SJCRH30 (cell line): ENCODE measurements at regions not wholly inside any gene's neighbourhood (a gene's known extent, or its start where the extent isn't known, plus 50 kb on each side); places are given as distances from the start of the nearest gene placed in this dataset.
"Not testable (repeated sequence)": the region's sequence is repeated elsewhere in the genome, so short reads cannot be mapped to it uniquely, and the experiment has no call there.

ENCODE experiments used
- DNase-seq, 2 experiments: peaks; one replicate each; pipeline ENCODE4 v3.0.0-alpha.2; 2015 to 2020
- H3K27ac ChIP-seq: fragments of 250-450 bp; sonication (Bioruptor Pico); 2 replicates; pipeline ENCODE4 v1.5.1; 2020; ENCODE audit warnings: mild to moderate bottlenecking, moderate library complexity
- H3K27me3 ChIP-seq: fragments of 250-450 bp; sonication (Bioruptor Pico); 2 replicates; pipeline ENCODE4 v1.5.1; 2020; ENCODE audit warnings: mild to moderate bottlenecking, moderate library complexity
- H3K36me3 ChIP-seq: fragments of 250-450 bp; sonication (Bioruptor Pico); 2 replicates; pipeline ENCODE4 v1.5.1; 2020; ENCODE audit warnings: mild to moderate bottlenecking, moderate library complexity
- H3K4me1 ChIP-seq: fragments of 250-450 bp; sonication (Bioruptor Pico); 2 replicates; pipeline ENCODE4 v1.5.1; 2020; ENCODE audit warnings: mild to moderate bottlenecking, moderate library complexity
- H3K4me3 ChIP-seq: fragments of 250-450 bp; sonication (Bioruptor Pico); 2 replicates; pipeline ENCODE4 v1.5.1; 2020; ENCODE audit warnings: mild to moderate bottlenecking, moderate library complexity
- H3K9me3 ChIP-seq: fragments of 250-450 bp; sonication (Bioruptor Pico); replicated peaks from 2 replicates; pipeline ENCODE4 v1.5.1; 2020; ENCODE audit warnings: mild to moderate bottlenecking, moderate library complexity

GRCh38 chr3:105959851-105960250, 91.0 kb upstream of the CBLB start:
- Histone ChIP-seq H3K9me3 (no peaks in the 10 kb centered on the region), H3K36me3 (no peaks in the 10 kb centered on the region), H3K27ac (no peak overlapping the region), H3K4me3 (no peak overlapping the region), H3K4me1 (peaks cover 4% of the 10 kb centered on the region), H3K27me3 (no peaks in the 10 kb centered on the region)
- no peak for DNase-seq

GRCh38 chr3:105960381-105960780, 91.6 kb upstream of the CBLB start:
- Histone ChIP-seq H3K36me3 (no peaks in the 10 kb centered on the region), H3K4me1 (peaks cover 4% of the 10 kb centered on the region), H3K27me3 (no peaks in the 10 kb centered on the region), H3K9me3 (no peaks in the 10 kb centered on the region), H3K27ac (no peak overlapping the region), H3K4me3 (no peak overlapping the region)
- no peak for DNase-seq

- Histone ChIP-seq H3K27ac (no peak overlapping the region), H3K27me3 (no peaks in the 10 kb centered on the region), H3K4me3 (no peak overlapping the region), H3K36me3 (no peaks in the 10 kb centered on the region), H3K9me3 (no peaks in the 10 kb centered on the region), H3K4me1 (no peaks in the 10 kb centered on the region; the same call in 1 of the 2 replicates)
- no peak for DNase-seq
Measured at GRCh38 chr3:105963161-105963560, 94.3 kb upstream of the CBLB start.

- Histone ChIP-seq H3K9me3 (no peaks in the 10 kb centered on the region), H3K36me3 (no peaks in the 10 kb centered on the region), H3K27me3 (no peaks in the 10 kb centered on the region), H3K4me1 (no peaks in the 10 kb centered on the region), H3K4me3 (no peak overlapping the region), H3K27ac (no peak overlapping the region)
- DNase-seq: no peak
Measured at GRCh38 chr3:105965384-105965783, 96.6 kb upstream of the CBLB start.

- H3K27ac ChIP-seq: no peak overlapping the region
- DNase-seq: no peak
- H3K36me3 ChIP-seq: no peaks in the 10 kb centered on the region
- peaks cover 2% of the 10 kb centered on the region for H3K9me3 ChIP-seq
- H3K27me3 ChIP-seq: no peaks in the 10 kb centered on the region
- H3K4me1 ChIP-seq: no peaks in the 10 kb centered on the region
- no peak overlapping the region for H3K4me3 ChIP-seq
Measured at GRCh38 chr3:105967117-105967516, 98.3 kb upstream of the CBLB start.

- Histone ChIP-seq H3K9me3 (peaks cover 5% of the 10 kb centered on the region), H3K36me3 (no peaks in the 10 kb centered on the region), H3K27ac (no peak overlapping the region), H3K4me1 (no peaks in the 10 kb centered on the region), H3K27me3 (no peaks in the 10 kb centered on the region), H3K4me3 (no peak overlapping the region)
- no peak for DNase-seq
Measured at GRCh38 chr3:105970283-105970682, 101.5 kb upstream of the CBLB start.

- peaks cover 5% of the 10 kb centered on the region for H3K9me3 ChIP-seq
- no peaks in the 10 kb centered on the region for H3K27me3 ChIP-seq
- H3K4me3 ChIP-seq: no peak overlapping the region
- DNase-seq: no peak
- H3K27ac ChIP-seq: no peak overlapping the region
- no peaks in the 10 kb centered on the region for H3K36me3 ChIP-seq
- H3K4me1 ChIP-seq: no peaks in the 10 kb centered on the region
Measured at GRCh38 chr3:105972069-105972468, 103.3 kb upstream of the CBLB start.

GRCh38 chr3:105974381-105974780, 105.6 kb upstream of the CBLB start:
- Histone ChIP-seq H3K36me3 (no peaks in the 10 kb centered on the region), H3K9me3 (peaks cover 5% of the 10 kb centered on the region), H3K4me1 (no peaks in the 10 kb centered on the region), H3K4me3 (no peak overlapping the region), H3K27me3 (no peaks in the 10 kb centered on the region), H3K27ac (no peak overlapping the region)
- DNase-seq: no peak

GRCh38 chr3:105976196-105976595, 107.4 kb upstream of the CBLB start:
- DNase-seq: no peak
- no peaks in the 10 kb centered on the region for H3K4me1 ChIP-seq
- H3K36me3 ChIP-seq: no peaks in the 10 kb centered on the region
- H3K27me3 ChIP-seq: no peaks in the 10 kb centered on the region
- H3K9me3 ChIP-seq: peaks cover 5% of the 10 kb centered on the region
- no peak overlapping the region for H3K4me3 ChIP-seq
- H3K27ac ChIP-seq: no peak overlapping the region

GRCh38 chr3:105979961-105980360, 111.1 kb upstream of the CBLB start:
- Histone ChIP-seq H3K9me3 (no peaks in the 10 kb centered on the region; the same call in 1 of the 2 replicates), H3K4me1 (peaks cover 4% of the 10 kb centered on the region), H3K27ac (no peak overlapping the region), H3K27me3 (no peaks in the 10 kb centered on the region), H3K36me3 (no peaks in the 10 kb centered on the region), H3K4me3 (no peak overlapping the region)
- DNase-seq: no peak

- no peaks in the 10 kb centered on the region for H3K36me3 ChIP-seq
- peak in 1 of 2 experiments; percentile 44 for DNase-seq
- H3K4me3 ChIP-seq: no peak overlapping the region
- H3K4me1 ChIP-seq: peaks cover 8% of the 10 kb centered on the region
- no peak overlapping the region for H3K27ac ChIP-seq
- H3K27me3 ChIP-seq: no peaks in the 10 kb centered on the region
- no peaks in the 10 kb centered on the region; the same call in 1 of the 2 replicates for H3K9me3 ChIP-seq
Measured at GRCh38 chr3:105982207-105982606, 113.4 kb upstream of the CBLB start.

- Histone ChIP-seq H3K4me1 (peaks cover 8% of the 10 kb centered on the region), H3K9me3 (no peaks in the 10 kb centered on the region; the same call in 1 of the 2 replicates)
- DNase-seq: peak in 1 of 2 experiments; percentile 13
Measured at GRCh38 chr3:105984837-105985236, 116.0 kb upstream of the CBLB start.

GRCh38 chr3:105986343-105986742, 117.5 kb upstream of the CBLB start:
- not testable (repeated sequence) for H3K4me3 ChIP-seq, DNase-seq

More at GRCh38 chr3:105984837-105985236, 116.0 kb upstream of the CBLB start:
- H3K27me3 ChIP-seq: no peaks in the 10 kb centered on the region
- H3K4me3 ChIP-seq: no peak overlapping the region
- H3K27ac ChIP-seq: no peak overlapping the region
- no peaks in the 10 kb centered on the region for H3K36me3 ChIP-seq

GRCh38 chr3:105987809-105988208, 119.0 kb upstream of the CBLB start:
- Histone ChIP-seq H3K27me3 (no peaks in the 10 kb centered on the region), H3K36me3 (no peaks in the 10 kb centered on the region), H3K9me3 (no peaks in the 10 kb centered on the region; the same call in none of the 2 replicates), H3K27ac (no peak overlapping the region), H3K4me1 (peaks cover 8% of the 10 kb centered on the region; the same call in 1 of the 2 replicates), H3K4me3 (no peak overlapping the region)
- no peak for DNase-seq

More at GRCh38 chr3:105986343-105986742, 117.5 kb upstream of the CBLB start:
- H3K4me1 ChIP-seq, H3K27ac ChIP-seq, H3K27me3 ChIP-seq, H3K9me3 ChIP-seq, H3K36me3 ChIP-seq: not testable (repeated sequence)

GRCh38 chr3:105988540-105989212, 119.9 kb upstream of the CBLB start:
- no peaks in the 10 kb centered on the region for H3K27me3 ChIP-seq
- H3K27ac ChIP-seq: no peak overlapping the region
- no peaks in the 10 kb centered on the region; the same call in none of the 2 replicates for H3K9me3 ChIP-seq
- H3K4me1 ChIP-seq: peaks cover 8% of the 10 kb centered on the region; the same call in 1 of the 2 replicates
- DNase-seq: no peak
- H3K4me3 ChIP-seq: no peak overlapping the region
- H3K36me3 ChIP-seq: no peaks in the 10 kb centered on the region

- Histone ChIP-seq H3K27me3 (no peaks in the 10 kb centered on the region), H3K4me1 (no peaks in the 10 kb centered on the region), H3K36me3 (no peaks in the 10 kb centered on the region), H3K4me3 (no peak overlapping the region), H3K27ac (no peak overlapping the region), H3K9me3 (no peaks in the 10 kb centered on the region; the same call in none of the 2 replicates)
- no peak for DNase-seq
Measured at GRCh38 chr3:105996781-105997180, 128.0 kb upstream of the CBLB start.
